Right lobe of liver (tissue), 4 donors: ENCODE measurements at regions not wholly inside any gene's neighbourhood (a gene's known extent, or its start where the extent isn't known, plus 50 kb on each side); places are given as distances from the start of the nearest gene placed in this dataset.

Experiments
- POLR2A ChIP-seq: fragments of 450-650 bp; IDR thresholded peaks from one replicate; pipeline ENCODE4 v1.6.1; 2017; ENCODE audit warnings: antibody characterized with exemption, mild to moderate bottlenecking
- TF ChIP-seq, protein P1 (sequence below), 4 donors: fragments of 200-600 bp in 3 of 4; fragments of 450-650 bp in 1 of 4; IDR thresholded peaks; one replicate each; pipeline versions ENCODE4 v1.5.1 to v1.8.0; 2016 to 2022; ENCODE audit warnings: antibody characterized with exemption in 4 of 4, mild to moderate bottlenecking in 2 of 4
- donor health status: DM: no; HTN: no; CAD: no.
- donor health status: DM: no; HTN: no; CAD: no.
- donor health status: DM: no; HTN: yes; CAD: no.

DNA sequence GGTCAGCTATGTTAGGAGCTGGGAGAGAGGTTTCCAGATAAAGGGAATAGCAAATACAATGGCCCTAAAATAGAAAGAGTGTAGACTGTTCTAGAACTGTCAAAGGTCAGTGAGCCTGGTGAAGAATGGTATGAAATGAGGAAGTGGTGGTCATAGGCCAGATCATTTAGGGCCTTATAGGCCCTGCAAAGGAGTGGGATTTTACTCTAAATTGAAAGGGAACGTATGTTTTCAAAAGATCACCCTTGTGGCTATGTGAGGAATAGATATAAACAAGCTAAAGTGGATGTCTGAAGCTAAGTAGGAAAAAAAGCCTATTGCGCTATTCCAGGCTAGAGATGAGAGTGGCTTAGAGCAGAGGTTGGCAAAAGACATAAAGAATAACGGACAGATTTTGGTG, 70.7 kb upstream of the TDRD3 start:
- no peak for TF ChIP-seq POLR2A
- TF ChIP-seq, protein P1, sequence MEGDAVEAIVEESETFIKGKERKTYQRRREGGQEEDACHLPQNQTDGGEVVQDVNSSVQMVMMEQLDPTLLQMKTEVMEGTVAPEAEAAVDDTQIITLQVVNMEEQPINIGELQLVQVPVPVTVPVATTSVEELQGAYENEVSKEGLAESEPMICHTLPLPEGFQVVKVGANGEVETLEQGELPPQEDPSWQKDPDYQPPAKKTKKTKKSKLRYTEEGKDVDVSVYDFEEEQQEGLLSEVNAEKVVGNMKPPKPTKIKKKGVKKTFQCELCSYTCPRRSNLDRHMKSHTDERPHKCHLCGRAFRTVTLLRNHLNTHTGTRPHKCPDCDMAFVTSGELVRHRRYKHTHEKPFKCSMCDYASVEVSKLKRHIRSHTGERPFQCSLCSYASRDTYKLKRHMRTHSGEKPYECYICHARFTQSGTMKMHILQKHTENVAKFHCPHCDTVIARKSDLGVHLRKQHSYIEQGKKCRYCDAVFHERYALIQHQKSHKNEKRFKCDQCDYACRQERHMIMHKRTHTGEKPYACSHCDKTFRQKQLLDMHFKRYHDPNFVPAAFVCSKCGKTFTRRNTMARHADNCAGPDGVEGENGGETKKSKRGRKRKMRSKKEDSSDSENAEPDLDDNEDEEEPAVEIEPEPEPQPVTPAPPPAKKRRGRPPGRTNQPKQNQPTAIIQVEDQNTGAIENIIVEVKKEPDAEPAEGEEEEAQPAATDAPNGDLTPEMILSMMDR (IDR thresholded peaks at IDR 0.05): no peak
